A673 (cell line): ENCODE measurements at regions not wholly inside any gene's neighbourhood (a gene's known extent, or its start where the extent isn't known, plus 50 kb on each side); places are given as distances from the start of the nearest gene placed in this dataset.

Source experiments
- EZH2 ChIP-seq: fragments of 200-600 bp; sonication (generic); IDR thresholded peaks from 2 replicates; pipeline ENCODE4 v1.6.1; 2017; ENCODE audit warnings: borderline replicate concordance, low read depth, mild to moderate bottlenecking, mixed read lengths, antibody characterized with exemption, low read length; ENCODE audit not compliant: poor library complexity, severe bottlenecking
- TF ChIP-seq, protein P1 (sequence below): fragments of 300-800, 200-600 bp; sonication (generic); conservative IDR thresholded peaks from 2 replicates; pipeline ENCODE4 v1.5.1; 2017; ENCODE audit warnings: low read depth, mild to moderate bottlenecking, antibody characterized with exemption, low read length, moderate library complexity, mixed read lengths

DNA sequence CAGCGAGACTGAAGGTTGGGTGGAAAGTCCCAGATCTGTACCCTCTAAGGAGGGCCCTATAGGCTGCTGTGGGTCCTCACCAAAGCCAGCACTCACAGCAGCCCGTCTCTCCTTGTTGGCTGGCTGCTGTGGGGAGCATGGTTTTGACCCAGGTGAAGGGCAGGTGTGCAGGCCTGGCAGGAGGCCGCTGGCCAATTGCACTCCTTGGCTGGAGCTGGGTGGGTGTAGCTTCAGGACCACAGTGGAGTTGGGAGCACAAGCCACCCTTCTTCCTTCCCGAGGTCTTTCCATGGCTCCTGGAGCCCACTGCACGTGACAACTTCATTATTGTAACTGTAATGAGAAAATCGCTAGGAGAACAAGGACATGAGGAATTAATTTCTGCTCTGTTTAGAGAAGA is 287.7 kb upstream of the FOXQ1 start:
- TF ChIP-seq, protein P1, sequence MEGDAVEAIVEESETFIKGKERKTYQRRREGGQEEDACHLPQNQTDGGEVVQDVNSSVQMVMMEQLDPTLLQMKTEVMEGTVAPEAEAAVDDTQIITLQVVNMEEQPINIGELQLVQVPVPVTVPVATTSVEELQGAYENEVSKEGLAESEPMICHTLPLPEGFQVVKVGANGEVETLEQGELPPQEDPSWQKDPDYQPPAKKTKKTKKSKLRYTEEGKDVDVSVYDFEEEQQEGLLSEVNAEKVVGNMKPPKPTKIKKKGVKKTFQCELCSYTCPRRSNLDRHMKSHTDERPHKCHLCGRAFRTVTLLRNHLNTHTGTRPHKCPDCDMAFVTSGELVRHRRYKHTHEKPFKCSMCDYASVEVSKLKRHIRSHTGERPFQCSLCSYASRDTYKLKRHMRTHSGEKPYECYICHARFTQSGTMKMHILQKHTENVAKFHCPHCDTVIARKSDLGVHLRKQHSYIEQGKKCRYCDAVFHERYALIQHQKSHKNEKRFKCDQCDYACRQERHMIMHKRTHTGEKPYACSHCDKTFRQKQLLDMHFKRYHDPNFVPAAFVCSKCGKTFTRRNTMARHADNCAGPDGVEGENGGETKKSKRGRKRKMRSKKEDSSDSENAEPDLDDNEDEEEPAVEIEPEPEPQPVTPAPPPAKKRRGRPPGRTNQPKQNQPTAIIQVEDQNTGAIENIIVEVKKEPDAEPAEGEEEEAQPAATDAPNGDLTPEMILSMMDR, result no peak
- no peak for TF ChIP-seq EZH2
